ENCODE measurements at regions not wholly inside any gene's neighbourhood (a gene's known extent, or its start where the extent isn't known, plus 50 kb on each side); places are given as distances from the start of the nearest gene placed in this dataset.
A peak's percentile ranks its signal among the peaks of the same experiment; 100 is the strongest.

GRCh38 chr2:156907806-156908205, 349.7 kb upstream of the GALNT5 start:
- H4K20me1 ChIP-seq (ENCODE audit: insufficient read depth): no peaks in the 10 kb centered on the region
- no peaks in the 10 kb centered on the region for H3K79me2 ChIP-seq (ENCODE audit: insufficient read depth, low read depth)
- H3K9ac ChIP-seq: no peak overlapping the region
- H3K27ac ChIP-seq: no peak overlapping the region
- no peak for TF ChIP-seq CTCF (conservative IDR thresholded peaks at IDR 0.05; ENCODE audit: low read depth, low read length)
- no peaks in the 10 kb centered on the region for H3K36me3 ChIP-seq (ENCODE audit: insufficient read depth)
- peaks cover 30% of the 10 kb centered on the region for H3K4me1 ChIP-seq (ENCODE audit: low read depth, poor library complexity, severe bottlenecking)
- no peak overlapping the region for H3K4me3 ChIP-seq (IDR thresholded peaks at IDR 0.05; ENCODE audit: insufficient read depth, low read depth, low read length)
- no peaks in the 10 kb centered on the region for H3K27me3 ChIP-seq (ENCODE audit: insufficient read depth, low read depth)
- H3K4me2 ChIP-seq: peak overlapping the region; percentile 49; the same call in 1 of the 2 replicates
- no peak overlapping the region for H2AFZ ChIP-seq (ENCODE audit: low read depth)

GRCh38 chr2:156908825-156909224, 348.7 kb upstream of the GALNT5 start:
- Histone ChIP-seq H3K4me3 (IDR thresholded peaks at IDR 0.05; ENCODE audit: insufficient read depth, low read depth, low read length) (no peak overlapping the region), H3K4me2 (peak overlapping the region; percentile 49), H3K4me1 (ENCODE audit: low read depth, poor library complexity, severe bottlenecking) (peaks cover 30% of the 10 kb centered on the region), H3K27ac (no peak overlapping the region), H3K9ac (no peak overlapping the region), H3K27me3 (ENCODE audit: insufficient read depth, low read depth) (no peaks in the 10 kb centered on the region), H4K20me1 (ENCODE audit: insufficient read depth) (no peaks in the 10 kb centered on the region), H3K79me2 (ENCODE audit: insufficient read depth, low read depth) (no peaks in the 10 kb centered on the region), H2AFZ (ENCODE audit: low read depth) (no peak overlapping the region), H3K36me3 (ENCODE audit: insufficient read depth) (no peaks in the 10 kb centered on the region)
- no peak for TF ChIP-seq CTCF (conservative IDR thresholded peaks at IDR 0.05; ENCODE audit: low read depth, low read length)

- H3K4me2 ChIP-seq: no peak overlapping the region
- peaks cover 30% of the 10 kb centered on the region for H3K4me1 ChIP-seq (ENCODE audit: low read depth, poor library complexity, severe bottlenecking)
- no peak overlapping the region for H3K9ac ChIP-seq
- no peak for TF ChIP-seq CTCF (conservative IDR thresholded peaks at IDR 0.05; ENCODE audit: low read depth, low read length)
- no peak overlapping the region for H3K27ac ChIP-seq
- no peaks in the 10 kb centered on the region for H4K20me1 ChIP-seq (ENCODE audit: insufficient read depth)
- no peaks in the 10 kb centered on the region for H3K27me3 ChIP-seq (ENCODE audit: insufficient read depth, low read depth)
- no peaks in the 10 kb centered on the region for H3K79me2 ChIP-seq (ENCODE audit: insufficient read depth, low read depth)
- H3K36me3 ChIP-seq (ENCODE audit: insufficient read depth): no peaks in the 10 kb centered on the region
- H2AFZ ChIP-seq (ENCODE audit: low read depth): no peak overlapping the region
- no peak overlapping the region for H3K4me3 ChIP-seq (IDR thresholded peaks at IDR 0.05; ENCODE audit: insufficient read depth, low read depth, low read length)
These were observed 347.5 kb upstream of the GALNT5 start for GRCh38 chr2:156909983-156910382.

GRCh38 chr2:156915332-156915731, 342.2 kb upstream of the GALNT5 start:
- Histone ChIP-seq H3K27me3 (ENCODE audit: insufficient read depth, low read depth) (no peaks in the 10 kb centered on the region), H3K27ac (no peak overlapping the region), H3K9ac (no peak overlapping the region), H2AFZ (ENCODE audit: low read depth) (no peak overlapping the region), H3K4me3 (IDR thresholded peaks at IDR 0.05; ENCODE audit: insufficient read depth, low read depth, low read length) (no peak overlapping the region), H3K36me3 (ENCODE audit: insufficient read depth) (no peaks in the 10 kb centered on the region), H3K4me2 (no peak overlapping the region), H3K79me2 (ENCODE audit: insufficient read depth, low read depth) (no peaks in the 10 kb centered on the region), H4K20me1 (ENCODE audit: insufficient read depth) (no peaks in the 10 kb centered on the region), H3K4me1 (ENCODE audit: low read depth, poor library complexity, severe bottlenecking) (no peaks in the 10 kb centered on the region)
- TF ChIP-seq CTCF (conservative IDR thresholded peaks at IDR 0.05; ENCODE audit: low read depth, low read length): no peak

Measured in KMS-11 (cell line).